ENCODE measurements at regions not wholly inside any gene's neighbourhood (a gene's known extent, or its start where the extent isn't known, plus 50 kb on each side); places are given as distances from the start of the nearest gene placed in this dataset.

GRCh38 chr5:26828294-26828693 is 210.1 kb downstream of the CDH9 start:
- H3F3A ChIP-seq (ENCODE audit: control insufficient read depth, insufficient read depth) = no peaks in the 10 kb centered on the region
- no peaks in the 10 kb centered on the region for H3K9me2 ChIP-seq (replicated peaks; ENCODE audit: control insufficient read depth, low read length)
- no peaks in the 10 kb centered on the region for H3K4me1 ChIP-seq (ENCODE audit: control insufficient read depth, low read length)
- H3K4me3 ChIP-seq (ENCODE audit: low read length) = no peak overlapping the region
- no peaks in the 10 kb centered on the region for H3K79me2 ChIP-seq (ENCODE audit: control insufficient read depth, low read length)
- no peaks in the 10 kb centered on the region for H3K27me3 ChIP-seq (ENCODE audit: control insufficient read depth, low read length)
- H3K27ac ChIP-seq (ENCODE audit: low read depth, low read length) = no peak overlapping the region
- no peaks in the 10 kb centered on the region for H3K9me3 ChIP-seq (ENCODE audit: control insufficient read depth, insufficient read depth, low read length)
- no peak overlapping the region for H3K4me2 ChIP-seq (ENCODE audit: low read length)
- no peaks in the 10 kb centered on the region for H3K36me3 ChIP-seq (ENCODE audit: control insufficient read depth, low read length)
- H4K20me1 ChIP-seq (ENCODE audit: control insufficient read depth, insufficient read depth, low read depth, low read length) = no peaks in the 10 kb centered on the region
- TF ChIP-seq EZH2phosphoT487 (IDR thresholded peaks at IDR 0.05; ENCODE audit: borderline replicate concordance, low read length) = no peak
- TF ChIP-seq CTCF (IDR thresholded peaks at IDR 0.05; ENCODE audit: low read depth, low read length, poor library complexity, severe bottlenecking) = no peak

DNA sequence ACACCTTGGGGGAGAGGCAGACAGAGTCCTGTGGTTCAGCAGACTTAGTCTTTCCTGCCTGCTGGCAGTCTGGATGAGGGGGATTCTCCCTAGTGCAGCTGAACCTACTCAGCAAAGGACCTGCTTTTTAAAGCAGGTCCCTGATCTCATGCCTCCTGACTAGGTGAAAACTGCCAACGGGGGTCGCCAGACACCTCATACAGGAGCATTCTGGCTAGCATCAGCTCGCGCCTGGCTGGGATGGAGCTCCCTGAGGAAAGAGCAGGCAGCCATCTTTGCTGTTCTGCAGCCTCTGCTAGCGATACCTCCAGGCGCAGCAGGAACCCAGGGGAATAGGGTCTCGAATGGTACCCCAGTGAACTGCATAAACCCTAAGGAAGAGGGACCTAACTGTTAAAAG is 225.2 kb downstream of the CDH9 start:
- no peaks in the 10 kb centered on the region; the same call in 1 of the 2 replicates for H3K9me3 ChIP-seq (ENCODE audit: control insufficient read depth, insufficient read depth, low read length)
- H3K27me3 ChIP-seq (ENCODE audit: control insufficient read depth, low read length) = no peaks in the 10 kb centered on the region
- H3K27ac ChIP-seq (ENCODE audit: low read depth, low read length) = no peak overlapping the region
- H3K4me2 ChIP-seq (ENCODE audit: low read length) = no peak overlapping the region
- H3K79me2 ChIP-seq (ENCODE audit: control insufficient read depth, low read length) = no peaks in the 10 kb centered on the region
- H3F3A ChIP-seq (ENCODE audit: control insufficient read depth, insufficient read depth) = no peaks in the 10 kb centered on the region
- H3K4me1 ChIP-seq (ENCODE audit: control insufficient read depth, low read length) = no peaks in the 10 kb centered on the region
- no peak for TF ChIP-seq EZH2phosphoT487 (IDR thresholded peaks at IDR 0.05; ENCODE audit: borderline replicate concordance, low read length)
- TF ChIP-seq CTCF (IDR thresholded peaks at IDR 0.05; ENCODE audit: low read depth, low read length, poor library complexity, severe bottlenecking) = no peak
- no peak overlapping the region for H3K4me3 ChIP-seq (ENCODE audit: low read length)
- H4K20me1 ChIP-seq (ENCODE audit: control insufficient read depth, insufficient read depth, low read depth, low read length) = no peaks in the 10 kb centered on the region
- H3K36me3 ChIP-seq (ENCODE audit: control insufficient read depth, low read length) = no peaks in the 10 kb centered on the region
- no peaks in the 10 kb centered on the region for H3K9me2 ChIP-seq (replicated peaks; ENCODE audit: control insufficient read depth, low read length)

- H3K27me3 ChIP-seq (ENCODE audit: control insufficient read depth, low read length) = no peaks in the 10 kb centered on the region
- H3K27ac ChIP-seq (ENCODE audit: low read depth, low read length) = no peak overlapping the region
Measured at GRCh38 chr5:26812714-26813113, 225.7 kb downstream of the CDH9 start.

More at GRCh38 chr5:26812714-26813113, 225.7 kb downstream of the CDH9 start:
- Histone ChIP-seq H3K4me1 (ENCODE audit: control insufficient read depth, low read length) (no peaks in the 10 kb centered on the region), H3K4me2 (ENCODE audit: low read length) (no peak overlapping the region), H4K20me1 (ENCODE audit: control insufficient read depth, insufficient read depth, low read depth, low read length) (no peaks in the 10 kb centered on the region), H3K4me3 (ENCODE audit: low read length) (no peak overlapping the region), H3K9me3 (ENCODE audit: control insufficient read depth, insufficient read depth, low read length) (peaks cover 3% of the 10 kb centered on the region; the same call in 1 of the 2 replicates), H3K36me3 (ENCODE audit: control insufficient read depth, low read length) (no peaks in the 10 kb centered on the region), H3F3A (ENCODE audit: control insufficient read depth, insufficient read depth) (no peaks in the 10 kb centered on the region), H3K79me2 (ENCODE audit: control insufficient read depth, low read length) (no peaks in the 10 kb centered on the region), H3K9me2 (replicated peaks; ENCODE audit: control insufficient read depth, low read length) (no peaks in the 10 kb centered on the region)
- TF ChIP-seq EZH2phosphoT487 (IDR thresholded peaks at IDR 0.05; ENCODE audit: borderline replicate concordance, low read length) = no peak
- TF ChIP-seq CTCF (IDR thresholded peaks at IDR 0.05; ENCODE audit: low read depth, low read length, poor library complexity, severe bottlenecking) = no peak

All from DOHH2 (cell line).